ENCODE measurements at regions not wholly inside any gene's neighbourhood (a gene's known extent, or its start where the extent isn't known, plus 50 kb on each side); places are given as distances from the start of the nearest gene placed in this dataset.
"Not testable (repeated sequence)": the region's sequence is repeated elsewhere in the genome, so short reads cannot be mapped to it uniquely, and the experiment has no call there.

DNA sequence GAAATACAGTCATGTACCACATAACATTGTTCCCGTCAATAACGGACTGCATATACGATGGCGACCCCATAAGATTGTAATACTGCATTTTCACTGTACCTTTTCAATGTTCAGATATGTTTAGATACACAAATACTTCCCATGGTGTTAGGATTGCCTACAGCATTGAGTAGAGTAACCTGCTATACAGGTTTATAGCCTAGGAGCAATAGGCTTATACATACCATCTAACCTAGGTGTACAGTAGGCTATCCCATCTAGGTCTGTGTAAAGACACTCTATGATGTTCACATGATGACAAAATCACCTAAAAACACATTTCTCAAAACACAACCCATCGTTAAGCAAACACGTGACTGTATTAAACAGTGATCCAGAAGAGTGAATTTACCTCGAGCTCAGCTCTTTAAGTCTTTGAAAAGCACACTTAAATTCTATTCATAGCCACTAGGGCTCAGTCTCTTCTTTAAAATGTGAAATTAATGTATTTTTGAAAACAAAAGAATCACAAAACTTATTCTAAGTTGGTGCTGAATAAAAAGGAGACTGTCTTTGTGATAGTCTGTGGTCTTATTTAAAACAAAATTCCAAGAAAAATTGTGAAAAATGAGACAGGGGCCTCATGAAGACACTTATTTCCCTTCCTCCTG is 239.1 kb upstream of the ARID2 start:
- DNase-seq (ENCODE audit: low read depth in 4 of 4, low spot score in 2 of 4) = no peak

DNA sequence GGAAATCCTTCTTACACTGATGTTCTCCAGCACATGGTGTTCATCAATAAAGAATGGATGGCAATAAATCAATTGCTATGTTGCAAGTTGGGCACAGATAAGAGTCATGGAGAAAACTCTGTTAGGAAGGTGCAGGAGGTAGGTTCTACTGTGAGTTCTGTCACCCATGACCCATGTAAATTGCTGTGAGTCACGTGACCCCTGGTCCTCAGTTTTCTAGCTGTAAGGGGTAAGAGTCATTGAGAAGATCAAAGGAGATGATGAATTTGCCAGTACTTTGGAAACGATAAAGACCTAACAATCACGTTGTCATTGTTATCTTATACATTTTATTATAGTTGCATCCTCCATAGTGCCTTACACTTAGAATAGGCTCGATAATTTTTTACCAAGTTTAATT is 235.2 kb upstream of the ARID2 start:
- no peak for DNase-seq (ENCODE audit: low read depth in 4 of 4, low spot score in 2 of 4)

DNA sequence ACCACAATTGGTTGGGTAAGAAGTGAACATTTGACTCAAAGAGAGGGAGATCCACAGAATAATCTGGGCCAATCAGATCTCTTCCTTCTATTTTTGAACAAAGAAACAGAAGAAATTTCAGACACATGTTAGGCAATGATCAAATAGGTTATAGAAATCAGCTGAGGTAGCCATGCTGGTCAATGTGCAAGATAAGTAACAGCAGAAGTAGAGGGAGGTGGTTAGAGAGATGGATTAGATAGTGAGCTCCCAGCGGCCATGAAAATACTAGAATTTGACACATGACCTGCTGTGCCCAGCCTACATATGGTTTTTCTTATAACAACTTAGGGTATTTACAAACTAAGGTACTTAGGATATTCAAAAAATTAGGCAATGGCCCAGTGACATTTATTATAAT is 230.9 kb upstream of the ARID2 start:
- DNase-seq (ENCODE audit: low read depth in 4 of 4, low spot score in 2 of 4) = no peak

DNA sequence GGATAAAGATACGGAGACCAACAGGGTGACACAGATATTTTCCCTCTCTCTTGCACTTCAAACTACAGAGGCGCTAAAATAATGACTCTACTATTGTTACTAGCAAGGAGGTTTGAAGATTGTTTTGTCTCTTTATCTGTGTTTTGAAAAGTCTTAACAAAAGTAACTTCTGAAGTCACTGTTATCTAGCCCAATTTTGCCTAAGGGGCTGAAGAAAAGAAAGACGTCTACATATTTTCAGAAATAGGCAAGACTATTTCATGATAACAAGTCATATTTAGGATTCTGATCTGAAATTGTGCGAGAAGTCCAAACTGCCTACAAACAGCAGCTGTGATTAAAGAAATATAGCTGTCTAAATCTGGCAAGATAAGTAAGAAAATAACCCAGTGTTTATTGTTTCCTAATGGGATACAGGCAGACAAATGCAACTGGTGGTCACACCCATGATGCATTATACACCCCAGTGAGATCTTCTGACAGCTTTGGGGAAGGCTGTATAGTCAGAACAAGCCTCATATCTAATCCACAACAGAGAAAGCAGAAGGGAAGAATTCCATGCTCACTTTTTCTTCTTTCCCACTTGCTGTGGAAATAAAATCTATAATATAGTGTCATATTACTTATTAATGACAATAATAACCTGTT is 226.9 kb upstream of the ARID2 start:
- DNase-seq (ENCODE audit: low read depth in 4 of 4, low spot score in 2 of 4) = no peak

DNA sequence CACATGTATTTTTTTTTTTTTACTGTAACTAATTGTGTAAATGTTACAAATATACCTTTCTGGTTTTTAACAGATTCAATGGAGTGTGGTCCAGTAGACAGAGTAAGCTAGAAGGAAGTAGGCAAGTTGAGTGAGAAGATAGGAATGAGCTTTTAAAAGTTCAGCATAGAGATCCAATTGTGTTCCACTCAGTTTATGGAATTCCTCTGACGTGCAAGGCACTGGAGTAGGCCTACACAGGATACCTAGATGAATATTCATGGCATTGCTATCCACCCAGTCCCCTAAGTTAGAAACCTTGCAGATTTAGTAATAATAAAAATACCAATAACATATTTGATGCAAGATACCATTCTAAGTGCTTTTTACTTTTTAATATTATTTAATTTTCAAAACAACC is 225.6 kb upstream of the ARID2 start:
- DNase-seq (ENCODE audit: low read depth in 4 of 4, low spot score in 2 of 4) = no peak

DNA sequence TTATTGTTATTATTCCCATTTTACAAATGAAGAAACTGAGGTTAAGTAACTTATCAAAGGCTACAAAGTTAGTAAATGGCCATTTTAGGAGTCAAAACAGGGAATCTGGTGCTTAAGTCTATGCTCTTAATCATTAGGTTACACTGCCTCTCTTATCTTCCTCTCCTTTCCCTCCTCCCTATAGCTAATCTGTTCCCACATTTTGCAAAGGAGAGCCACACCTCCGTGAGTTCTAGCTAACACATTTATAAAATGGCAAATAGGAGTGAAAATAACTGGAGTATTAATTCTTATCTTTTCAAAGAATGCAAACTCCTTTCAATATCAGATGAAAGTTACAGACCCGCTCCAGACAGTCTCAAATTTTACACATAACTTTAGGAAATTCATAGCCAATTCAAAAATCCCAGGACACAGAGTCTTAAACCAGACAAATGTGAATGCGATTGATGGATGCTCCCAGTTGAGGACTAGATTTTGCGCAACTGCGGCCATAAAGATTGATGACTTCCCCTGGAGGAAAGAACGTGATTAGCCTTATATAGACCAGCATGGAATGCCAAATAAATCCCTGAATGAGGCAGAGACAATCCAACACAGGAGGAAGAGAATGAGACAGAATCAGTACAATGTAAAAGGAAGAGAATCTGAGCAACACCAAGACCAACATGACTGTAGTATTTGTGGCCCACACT is 225.0 kb upstream of the ARID2 start:
- DNase-seq (ENCODE audit: low read depth in 4 of 4, low spot score in 2 of 4) = no peak

DNA sequence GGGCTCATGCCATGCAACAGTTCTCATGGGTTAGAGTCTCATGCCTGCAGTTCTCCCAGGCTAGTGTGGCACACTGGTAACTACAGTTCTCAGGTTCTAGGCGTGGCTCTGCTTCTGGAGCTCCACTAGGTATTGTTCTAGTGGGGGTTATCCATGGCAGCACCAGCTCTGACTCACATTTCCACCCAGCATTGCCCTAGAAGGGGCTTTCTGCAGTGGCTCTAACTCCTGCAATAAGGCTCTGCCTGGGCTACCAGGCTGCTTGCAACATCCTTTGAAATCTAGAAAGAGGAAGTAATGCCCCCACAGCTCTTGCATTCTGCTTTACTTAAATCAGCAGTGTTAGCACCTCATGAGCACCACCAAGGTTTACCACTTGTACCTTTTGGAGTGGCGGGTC is 220.3 kb upstream of the ARID2 start:
- DNase-seq (ENCODE audit: low read depth in 4 of 4, low spot score in 2 of 4) = no peak

DNA sequence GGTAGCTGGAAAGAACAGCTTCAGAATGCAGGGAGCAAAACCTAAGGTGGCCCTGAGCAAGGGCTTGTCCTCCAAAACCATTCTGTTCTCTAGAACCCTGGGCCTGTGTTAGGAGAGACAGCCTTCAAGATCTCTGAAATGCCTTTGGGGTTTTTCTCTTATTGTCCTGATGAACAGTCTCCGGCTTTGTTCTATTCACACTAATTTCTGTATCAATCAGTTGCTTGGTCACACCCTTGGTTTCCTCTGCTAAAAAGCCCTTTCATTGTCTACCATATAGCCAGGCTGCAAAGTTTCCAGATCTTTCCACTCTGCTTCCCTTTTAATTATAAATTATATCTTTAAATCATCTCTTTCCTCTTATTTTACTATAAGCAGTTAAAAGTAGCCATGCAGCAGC is 219.9 kb upstream of the ARID2 start:
- no peak for DNase-seq (ENCODE audit: low read depth in 4 of 4, low spot score in 2 of 4)

DNA sequence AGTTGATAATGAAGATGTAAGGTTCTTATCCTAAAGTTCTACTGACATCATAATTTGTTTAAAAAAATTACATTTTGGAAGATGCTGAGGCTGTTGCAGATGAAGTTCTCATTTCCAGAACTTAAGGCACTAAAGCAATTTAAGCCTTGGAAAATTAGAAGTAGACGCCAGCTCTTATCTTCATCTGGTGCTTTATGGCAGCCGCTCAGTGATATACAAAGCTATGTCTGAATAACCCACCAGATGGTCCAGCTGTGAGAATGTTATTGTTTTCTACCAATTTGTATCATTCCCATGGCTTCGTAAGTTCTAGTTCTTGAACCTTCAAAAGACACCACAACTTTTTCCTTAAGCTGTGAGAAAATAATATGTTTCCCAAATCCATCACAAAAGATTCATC is 212.1 kb upstream of the ARID2 start:
- no peak for DNase-seq (ENCODE audit: low read depth in 4 of 4, low spot score in 2 of 4)

DNA sequence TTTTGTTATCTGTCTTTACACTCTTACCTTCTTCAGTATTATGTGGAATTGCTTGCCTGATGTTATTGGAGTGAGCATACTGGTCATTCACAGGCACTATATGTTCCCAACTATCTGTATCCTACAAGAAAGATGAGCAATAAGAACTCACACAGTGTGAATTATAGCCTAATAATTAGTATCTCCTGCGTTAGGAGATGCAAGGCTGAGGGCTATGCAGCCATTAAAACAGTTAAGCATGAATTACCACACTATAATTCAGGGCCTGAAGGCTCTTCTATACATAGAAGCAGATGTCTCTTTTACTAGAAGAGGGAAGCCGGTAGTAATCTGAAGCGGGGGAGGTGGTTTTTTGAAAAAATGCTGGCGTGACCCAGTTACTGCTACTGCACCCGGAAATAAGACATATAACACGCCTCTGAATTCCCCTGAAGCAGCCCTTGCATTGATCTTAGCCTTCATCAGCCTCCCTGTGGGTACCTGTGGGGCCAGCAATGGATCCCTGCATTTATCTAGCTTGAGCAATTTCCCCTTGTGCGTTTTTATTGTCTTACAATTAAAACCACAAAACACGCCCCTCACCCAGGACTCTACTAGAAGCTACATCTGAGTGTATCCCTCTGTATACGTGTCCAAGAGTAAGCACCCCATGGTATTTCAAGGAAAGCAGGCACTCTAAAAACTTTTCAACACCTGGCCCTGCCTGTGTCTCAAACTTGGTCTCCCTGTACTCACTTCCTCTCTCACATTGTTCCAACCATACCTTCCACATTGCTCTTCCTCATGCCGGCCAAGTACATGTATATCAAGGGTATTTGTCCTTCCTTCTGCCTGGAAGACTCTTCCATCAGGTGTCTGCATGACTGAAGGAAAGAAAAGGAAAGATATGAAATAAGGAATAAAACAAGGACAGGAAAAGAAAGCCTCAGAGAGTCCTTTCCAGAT is 210.9 kb upstream of the ARID2 start:
- peak in 1 of 4 donors; percentile 21 for DNase-seq (ENCODE audit: low read depth in 4 of 4, low spot score in 2 of 4)

DNA sequence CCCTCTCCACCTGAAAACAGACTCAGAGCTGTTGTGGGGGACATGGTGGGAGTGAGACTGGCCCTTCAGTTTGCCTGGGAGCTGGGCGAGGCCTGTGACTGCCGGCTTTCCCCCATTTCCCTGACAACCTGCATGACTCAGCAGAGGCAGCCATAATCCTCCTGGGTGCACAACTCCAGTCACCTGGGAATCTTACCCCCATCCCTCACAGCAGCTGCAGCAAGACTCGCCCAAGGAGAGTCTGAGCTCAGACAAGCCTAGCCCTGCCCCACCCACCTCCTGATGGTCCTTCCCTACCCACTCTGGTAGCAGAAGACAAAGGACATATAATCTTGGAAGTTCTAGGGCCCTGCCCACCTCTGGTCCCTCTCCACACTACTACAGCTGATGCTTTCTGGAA is 207.3 kb upstream of the ARID2 start:
- DNase-seq (ENCODE audit: low read depth in 4 of 4, low spot score in 2 of 4) = no peak

DNA sequence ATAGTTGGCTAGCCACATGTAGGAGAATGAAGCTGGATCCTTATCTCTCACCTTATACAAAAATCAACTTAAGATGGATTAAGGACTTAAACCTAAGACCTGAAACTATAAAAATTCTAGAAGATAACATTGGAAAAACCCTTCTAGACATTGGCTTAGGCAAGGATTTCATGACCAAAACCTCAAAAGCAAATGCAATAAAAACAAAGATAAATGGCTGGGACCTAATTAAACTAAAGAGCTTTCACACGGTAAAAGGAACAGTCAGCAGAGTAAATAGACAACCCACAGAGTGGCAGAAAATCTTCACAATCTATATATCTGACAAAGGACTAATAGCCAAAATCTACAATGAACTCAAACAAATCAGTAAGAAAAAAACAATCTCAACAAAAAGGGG is 202.7 kb upstream of the ARID2 start:
- DNase-seq (ENCODE audit: low read depth in 4 of 4, low spot score in 2 of 4) = not testable (repeated sequence)

DNA sequence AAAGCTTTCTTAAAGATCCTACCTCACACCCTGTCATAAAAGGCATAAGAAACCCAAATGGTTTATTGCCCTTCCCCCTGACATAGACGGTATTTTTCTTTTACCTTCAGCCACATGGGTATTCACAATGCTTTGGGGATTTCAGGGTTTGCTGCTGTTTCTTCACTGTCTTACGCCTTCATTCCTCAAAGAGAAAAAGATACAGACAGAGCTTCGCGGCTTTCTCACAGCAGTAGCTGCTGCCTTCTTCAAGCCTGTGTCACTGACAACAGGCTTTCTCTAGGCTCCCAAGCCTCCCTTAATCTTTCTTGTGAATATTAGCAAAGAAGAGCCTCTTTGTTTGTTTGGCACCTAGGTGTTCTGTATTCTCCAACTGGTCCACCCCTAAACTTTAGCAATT is 197.4 kb upstream of the ARID2 start:
- no peak for DNase-seq (ENCODE audit: low read depth in 4 of 4, low spot score in 2 of 4)

DNA sequence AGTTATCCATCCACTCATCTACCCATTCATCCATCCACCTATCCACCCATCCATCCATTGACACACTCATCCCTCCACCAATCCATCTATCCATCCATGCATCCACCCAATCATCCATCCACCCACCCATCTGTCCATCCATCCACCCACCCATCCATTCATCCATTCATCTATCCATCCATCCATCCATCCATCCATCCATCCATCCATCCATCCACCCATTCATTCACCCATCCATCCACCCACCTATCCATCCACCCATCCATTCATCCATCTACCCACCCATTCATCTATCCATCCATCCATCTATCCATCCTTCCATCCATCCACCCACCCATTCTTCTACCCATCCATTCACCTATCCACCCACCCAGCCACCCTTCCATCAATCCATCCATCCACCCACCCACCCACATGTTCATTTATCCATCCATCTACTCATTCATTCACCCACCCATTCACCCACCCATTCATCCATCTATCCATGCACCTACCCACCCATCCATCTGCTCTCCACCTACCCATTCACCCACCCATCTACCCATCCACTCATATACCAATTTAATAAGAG is 193.8 kb upstream of the ARID2 start:
- no peak for DNase-seq (ENCODE audit: low read depth in 4 of 4, low spot score in 2 of 4)

DNA sequence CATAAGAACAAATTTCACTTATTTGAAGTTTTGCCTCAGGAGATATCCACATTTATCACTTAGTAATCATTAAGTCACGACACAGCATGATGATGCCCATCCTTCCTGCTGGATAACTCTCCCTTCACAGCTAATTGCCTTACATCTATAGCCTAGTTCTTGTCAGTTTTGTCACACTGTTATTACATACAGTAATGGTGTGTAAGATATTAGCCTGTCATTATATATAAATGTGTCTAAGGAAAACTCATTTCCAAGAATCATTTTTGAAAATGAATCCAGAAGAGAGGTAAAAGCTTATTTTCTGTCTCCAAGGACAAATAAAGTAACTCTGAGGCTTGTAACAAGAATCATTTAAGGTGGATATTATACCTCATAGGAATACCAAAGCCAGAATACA is 193.2 kb upstream of the ARID2 start:
- no peak for DNase-seq (ENCODE audit: low read depth in 4 of 4, low spot score in 2 of 4)

DNA sequence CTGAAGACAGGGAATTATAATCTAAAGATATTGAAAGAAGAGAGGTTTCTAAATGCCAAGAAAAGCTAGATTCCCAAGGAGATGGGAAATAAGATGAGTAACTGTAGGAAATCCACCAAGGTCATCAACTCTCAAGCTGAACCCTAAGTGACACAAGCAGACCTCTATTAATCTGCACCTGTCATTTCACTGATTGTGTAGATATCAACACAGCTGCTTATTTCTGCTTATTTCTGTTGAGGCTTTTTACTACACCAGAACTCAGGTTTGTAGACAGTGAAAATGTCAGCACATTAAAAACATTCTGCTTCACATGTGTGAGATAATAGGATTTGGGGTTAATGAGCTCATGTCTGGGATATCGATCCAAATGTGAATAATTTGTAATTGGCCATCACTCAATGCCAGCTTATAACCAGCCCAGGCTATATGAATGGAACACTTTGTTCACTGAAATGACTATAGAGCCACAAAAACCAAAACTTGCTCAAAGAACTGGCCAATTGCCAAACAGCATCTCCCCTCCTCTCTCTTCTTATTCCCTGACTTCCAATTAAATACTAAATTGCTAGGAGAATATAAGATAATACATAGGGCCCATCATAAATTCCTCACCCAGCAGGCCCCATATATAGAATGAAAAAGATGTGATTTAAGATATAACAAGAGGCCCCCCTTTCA is 188.7 kb upstream of the ARID2 start:
- no peak for DNase-seq (ENCODE audit: low read depth in 4 of 4, low spot score in 2 of 4)

DNA sequence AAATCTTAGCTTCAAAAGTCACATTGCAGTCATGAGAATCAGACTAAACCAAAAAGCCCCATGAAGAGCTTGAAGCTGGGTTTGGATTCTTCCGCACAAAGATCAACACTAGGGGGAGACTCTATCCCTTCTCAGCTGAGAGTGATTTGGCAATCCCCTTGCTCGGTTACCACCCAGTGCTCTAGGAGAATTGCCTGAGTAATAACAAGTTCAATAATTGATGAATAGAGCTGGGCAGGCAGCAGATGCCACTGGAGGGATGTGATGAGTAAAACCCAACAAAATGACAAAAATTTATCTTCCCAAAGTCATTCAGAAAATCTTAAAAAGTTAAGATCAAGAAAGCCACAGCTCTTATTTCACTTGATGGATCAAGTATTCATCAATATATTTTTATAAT is 185.6 kb upstream of the ARID2 start:
- peak; percentile 34 to 48 (median 41) for DNase-seq (ENCODE audit: low read depth in 4 of 4, low spot score in 2 of 4)

DNA sequence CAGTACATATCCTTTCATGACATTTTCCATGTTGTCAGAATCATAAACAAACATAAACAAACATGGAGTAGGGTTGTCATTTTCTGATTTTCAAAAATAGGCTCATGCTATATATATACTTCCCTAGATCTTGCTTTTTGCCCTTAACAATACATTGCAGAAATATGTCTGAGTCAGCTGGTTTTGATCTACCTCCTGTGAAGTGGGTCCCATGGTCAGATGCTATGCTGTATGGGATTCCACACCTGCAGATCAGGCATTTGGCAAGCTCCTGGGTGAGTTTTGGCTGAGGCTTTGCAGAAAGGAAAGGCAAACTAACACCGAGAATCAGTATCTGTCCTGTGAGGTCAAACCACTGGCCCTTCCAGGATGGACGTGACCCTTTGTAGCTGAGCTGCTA is 183.0 kb upstream of the ARID2 start:
- DNase-seq (ENCODE audit: low read depth in 4 of 4, low spot score in 2 of 4) = no peak

DNA sequence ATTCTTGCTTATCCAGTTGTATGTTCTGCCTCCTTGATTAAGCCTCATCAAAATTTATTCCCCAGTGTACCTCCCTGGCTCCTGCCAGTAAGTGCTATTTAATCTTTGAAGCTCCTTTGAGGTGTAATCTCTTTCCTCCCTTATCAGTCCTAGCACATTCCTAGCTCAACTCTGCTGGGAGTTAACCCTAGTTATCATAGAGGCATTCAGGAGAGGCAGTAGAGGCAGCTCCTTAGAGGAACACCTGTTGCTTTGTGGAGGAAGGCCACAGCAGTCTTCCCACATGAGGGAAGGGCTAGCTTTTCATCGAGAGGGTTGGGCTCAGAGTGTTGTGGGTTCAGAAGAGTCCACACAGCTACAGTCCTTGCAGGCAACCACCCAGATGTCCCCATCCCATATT is 182.4 kb upstream of the ARID2 start:
- no peak for DNase-seq (ENCODE audit: low read depth in 4 of 4, low spot score in 2 of 4)

DNA sequence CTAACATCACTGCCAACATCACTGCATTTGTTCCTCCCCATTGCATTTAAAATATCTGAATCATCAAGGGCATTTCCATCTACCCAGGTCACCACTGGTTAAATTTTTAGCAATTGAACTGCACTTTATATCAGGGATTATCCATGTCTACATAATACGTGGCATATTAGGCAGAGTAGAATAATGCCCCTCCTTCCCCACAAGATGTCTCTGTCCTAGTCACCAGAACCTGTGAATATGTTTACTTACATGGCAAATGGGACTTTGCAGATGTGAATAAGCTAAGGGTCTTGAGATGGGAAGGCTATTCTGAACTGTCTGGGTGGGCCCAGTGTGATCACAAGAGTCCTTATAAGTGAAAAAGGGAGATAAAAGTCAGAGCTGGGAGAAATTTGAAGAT is 181.7 kb upstream of the ARID2 start:
- no peak for DNase-seq (ENCODE audit: low read depth in 4 of 4, low spot score in 2 of 4)
